Calu3 (cell line): ENCODE measurements at regions not wholly inside any gene's neighbourhood (a gene's known extent, or its start where the extent isn't known, plus 50 kb on each side); places are given as distances from the start of the nearest gene placed in this dataset.

ENCODE experiments used
- BruUV-seq: library from RNA; stranded (reverse); fragments of 400-500 nt; replicated peaks from 2 replicates; lab custom pipeline; 2021; lab: Mats Ljungman, UMichigan
- CTCF ChIA-PET: fragments of 300-600 bp; sonication (Branson Sonifier 250); formaldehyde crosslinking; loops from one replicate; lab custom pipeline; 2022; ENCODE audit warnings: antibody characterized with exemption; lab: Charles Lee
- DNase-seq: peaks from one replicate; pipeline ENCODE4 v3.0.0; 2022
- H3K27ac Mint-ChIP-seq: one replicate; pipeline ENCODE4 v1.8.0; 2022; ENCODE audit warnings: mixed read lengths; ENCODE audit not compliant: unreplicated experiment
- H3K27me3 Mint-ChIP-seq: one replicate; pipeline ENCODE4 v1.8.0; 2022; ENCODE audit warnings: mixed read lengths; ENCODE audit not compliant: unreplicated experiment
- H3K36me3 Mint-ChIP-seq: one replicate; pipeline ENCODE4 v1.8.0; 2022; ENCODE audit warnings: mild to moderate bottlenecking, moderate library complexity, mixed read lengths; ENCODE audit not compliant: insufficient read depth, unreplicated experiment
- H3K4me1 Mint-ChIP-seq: one replicate; pipeline ENCODE4 v1.8.0; 2022; ENCODE audit warnings: mild to moderate bottlenecking, low read depth, mixed read lengths; ENCODE audit not compliant: unreplicated experiment
- H3K4me3 Mint-ChIP-seq: one replicate; pipeline ENCODE4 v1.8.0; 2022; ENCODE audit warnings: mild to moderate bottlenecking, low read depth, moderate library complexity, mixed read lengths; ENCODE audit not compliant: unreplicated experiment
- H3K9me3 Mint-ChIP-seq: one replicate; pipeline ENCODE4 v1.8.0; 2022; ENCODE audit warnings: low read depth, mixed read lengths; ENCODE audit not compliant: unreplicated experiment
- intact Hi-C: fragments of 100-400 bp; cut with micrococcal nuclease; formaldehyde crosslinking; loops from one replicate; pipeline ENCODE4 v1.10.0; 2022; ENCODE audit not compliant: unreplicated experiment
- TF ChIP-seq, protein P1 (sequence below): fragments of 200-600 bp; IDR thresholded peaks from one replicate; pipeline ENCODE4 v1.8.0; 2022; ENCODE audit warnings: antibody characterized with exemption; ENCODE audit not compliant: unreplicated experiment

DNA sequence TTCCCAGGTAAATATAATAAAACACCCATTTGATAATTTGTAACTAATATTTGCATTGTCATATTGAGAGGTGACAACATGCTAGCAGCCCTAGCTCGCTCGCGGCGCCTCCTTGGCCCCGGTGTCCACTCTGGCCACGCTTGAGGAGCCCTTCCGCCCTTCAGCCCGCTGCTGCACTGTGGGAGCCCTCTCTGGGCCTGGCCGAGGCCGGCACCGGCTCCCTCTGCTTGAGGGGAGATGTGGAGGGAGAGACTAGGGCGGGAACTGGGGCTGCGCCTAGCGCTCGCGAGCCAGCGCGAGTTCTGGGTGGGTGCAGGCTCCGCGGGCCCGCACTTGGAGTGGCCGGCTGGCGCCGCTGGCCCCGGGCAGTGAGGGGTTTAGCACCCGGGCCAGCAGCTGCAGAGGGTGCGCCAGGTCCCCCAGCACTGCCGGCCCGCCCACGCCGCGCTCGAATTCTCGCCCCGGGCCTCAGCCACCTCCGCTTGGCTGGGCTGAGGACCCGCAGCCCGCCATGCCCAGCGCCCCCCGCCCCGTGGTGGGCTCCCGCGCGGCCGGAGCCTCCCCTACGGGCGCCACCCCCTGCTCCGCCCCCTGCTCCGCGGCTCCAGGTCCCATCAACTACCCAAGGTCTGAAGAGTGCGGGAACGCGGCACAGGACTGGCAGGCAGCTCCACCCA, 594.4 kb downstream of the SLITRK6 start:
- TF ChIP-seq, protein P1, sequence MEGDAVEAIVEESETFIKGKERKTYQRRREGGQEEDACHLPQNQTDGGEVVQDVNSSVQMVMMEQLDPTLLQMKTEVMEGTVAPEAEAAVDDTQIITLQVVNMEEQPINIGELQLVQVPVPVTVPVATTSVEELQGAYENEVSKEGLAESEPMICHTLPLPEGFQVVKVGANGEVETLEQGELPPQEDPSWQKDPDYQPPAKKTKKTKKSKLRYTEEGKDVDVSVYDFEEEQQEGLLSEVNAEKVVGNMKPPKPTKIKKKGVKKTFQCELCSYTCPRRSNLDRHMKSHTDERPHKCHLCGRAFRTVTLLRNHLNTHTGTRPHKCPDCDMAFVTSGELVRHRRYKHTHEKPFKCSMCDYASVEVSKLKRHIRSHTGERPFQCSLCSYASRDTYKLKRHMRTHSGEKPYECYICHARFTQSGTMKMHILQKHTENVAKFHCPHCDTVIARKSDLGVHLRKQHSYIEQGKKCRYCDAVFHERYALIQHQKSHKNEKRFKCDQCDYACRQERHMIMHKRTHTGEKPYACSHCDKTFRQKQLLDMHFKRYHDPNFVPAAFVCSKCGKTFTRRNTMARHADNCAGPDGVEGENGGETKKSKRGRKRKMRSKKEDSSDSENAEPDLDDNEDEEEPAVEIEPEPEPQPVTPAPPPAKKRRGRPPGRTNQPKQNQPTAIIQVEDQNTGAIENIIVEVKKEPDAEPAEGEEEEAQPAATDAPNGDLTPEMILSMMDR = no peak
- Mint-ChIP-seq H3K4me3 (no peak overlapping the region), H3K36me3 (no peaks in the 10 kb centered on the region), H3K27ac (no peak overlapping the region), H3K27me3 (no peaks in the 10 kb centered on the region), H3K9me3 (no peaks in the 10 kb centered on the region), H3K4me1 (no peaks in the 10 kb centered on the region)
- intact Hi-C loops = no loop called here
- CTCF ChIA-PET = no interaction called here
- DNase-seq = no peak
- no TSS peak for BruUV-seq

DNA sequence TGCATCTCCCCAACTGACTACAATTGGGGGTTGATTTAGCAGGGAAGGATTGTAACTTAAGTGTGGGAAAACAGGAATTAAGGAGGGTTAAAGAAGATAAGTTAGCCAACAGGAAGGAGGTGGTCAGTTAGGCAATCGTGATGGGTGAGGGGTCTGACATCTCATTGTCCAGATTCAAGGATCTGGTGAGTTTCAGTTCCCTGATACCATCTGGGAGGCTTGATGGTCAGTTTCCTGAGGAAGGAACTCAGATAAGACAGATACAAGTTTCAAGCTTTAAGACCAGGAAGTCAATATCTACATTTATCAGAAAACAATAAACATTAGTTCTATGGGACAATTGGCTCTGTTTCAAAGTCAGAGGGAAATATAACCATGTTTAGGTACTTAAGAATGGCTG, 601.8 kb downstream of the SLITRK6 start:
- TF ChIP-seq, protein P1 = no peak
- H3K27ac Mint-ChIP-seq = no peak overlapping the region
- no peaks in the 10 kb centered on the region for H3K27me3 Mint-ChIP-seq
- CTCF ChIA-PET = no interaction called here
- no peak for DNase-seq
- no peaks in the 10 kb centered on the region for H3K36me3 Mint-ChIP-seq
- no peak overlapping the region for H3K4me3 Mint-ChIP-seq
- no TSS peak for BruUV-seq
- no peaks in the 10 kb centered on the region for H3K4me1 Mint-ChIP-seq
- intact Hi-C loops = no loop called here
- H3K9me3 Mint-ChIP-seq = no peaks in the 10 kb centered on the region

DNA sequence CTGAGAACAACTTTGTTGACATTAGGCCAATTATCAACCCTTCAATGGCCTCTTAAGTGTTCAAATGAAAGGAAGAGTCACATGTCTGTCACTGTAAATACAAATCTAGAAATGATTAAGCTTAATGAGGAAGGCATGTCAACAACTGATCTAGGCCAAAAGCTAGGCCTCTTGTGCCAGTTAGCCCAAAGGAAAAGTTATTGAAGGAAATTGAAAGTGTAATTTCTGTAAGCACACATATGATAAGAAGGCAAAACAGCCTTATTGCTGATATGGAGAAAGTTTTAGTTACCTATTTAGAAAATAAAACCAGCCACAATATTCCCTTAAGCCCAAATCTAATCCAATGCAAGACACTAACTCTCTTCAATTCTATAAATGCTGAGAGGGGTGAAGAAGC, 604.7 kb downstream of the SLITRK6 start:
- intact Hi-C loops = no loop called here
- Mint-ChIP-seq H3K4me3 (no peak overlapping the region), H3K27ac (no peak overlapping the region), H3K4me1 (no peaks in the 10 kb centered on the region), H3K27me3 (no peaks in the 10 kb centered on the region), H3K36me3 (no peaks in the 10 kb centered on the region), H3K9me3 (no peaks in the 10 kb centered on the region)
- CTCF ChIA-PET = no interaction called here
- BruUV-seq = no TSS peak
- TF ChIP-seq, protein P1 = no peak
- DNase-seq = no peak

DNA sequence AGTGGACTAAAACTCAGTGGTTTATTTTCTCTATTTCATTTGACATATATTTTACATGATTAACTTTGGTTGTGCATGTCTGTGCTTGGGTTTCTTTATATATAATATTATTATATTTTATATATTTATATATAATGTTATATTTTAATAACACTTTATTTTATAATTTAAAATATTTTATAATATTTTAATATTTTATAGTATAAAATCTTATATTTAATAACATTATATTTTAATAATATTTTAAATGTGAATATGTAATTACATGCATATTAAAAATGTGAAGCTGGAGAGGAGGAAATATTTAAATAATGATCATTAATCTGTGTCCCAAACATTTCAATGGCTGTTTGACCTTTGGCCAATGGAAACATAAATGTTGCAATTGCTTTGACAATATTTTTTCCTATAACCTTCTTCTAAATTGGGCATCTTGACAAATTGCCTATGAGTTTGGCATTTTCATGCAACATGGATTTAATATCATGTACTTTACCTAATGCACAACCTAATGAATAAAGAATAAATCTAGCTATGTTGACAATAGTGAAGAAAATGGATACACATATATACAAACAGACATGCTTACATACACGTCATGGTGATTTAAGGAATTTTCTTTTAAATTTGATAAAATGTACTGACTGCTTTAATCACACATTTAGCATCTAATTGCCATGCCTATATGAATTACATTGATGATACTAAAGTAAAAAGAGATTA, 607.1 kb downstream of the SLITRK6 start:
- no peaks in the 10 kb centered on the region for H3K9me3 Mint-ChIP-seq
- TF ChIP-seq, protein P1 = no peak
- H3K27ac Mint-ChIP-seq = no peak overlapping the region
- H3K36me3 Mint-ChIP-seq = no peaks in the 10 kb centered on the region
- no peak for DNase-seq
- no peaks in the 10 kb centered on the region for H3K27me3 Mint-ChIP-seq
- no TSS peak for BruUV-seq
- no peaks in the 10 kb centered on the region for H3K4me1 Mint-ChIP-seq
- intact Hi-C loops = no loop called here
- H3K4me3 Mint-ChIP-seq = no peak overlapping the region
- CTCF ChIA-PET = no interaction called here
